Upper lobe of right lung (tissue), 1 donor: ENCODE measurements at regions not wholly inside any gene's neighbourhood (a gene's known extent, or its start where the extent isn't known, plus 50 kb on each side); places are given as distances from the start of the nearest gene placed in this dataset.

Source experiments
- ATAC-seq: fragments of 200-7000 bp; cut with Tn5 transposase; one replicate; pipeline ENCODE4 v1.9.1; 2020; ENCODE audit warnings: mild to moderate bottlenecking, moderate library complexity
- DNase-seq: peaks from one replicate; pipeline ENCODE4 v3.0.0-alpha.2; 2020
- H3K27ac ChIP-seq: fragments of 200-600 bp; one replicate; pipeline ENCODE4 v1.8.0; 2022
- H3K27me3 ChIP-seq: fragments of 200-600 bp; one replicate; pipeline ENCODE4 v1.8.0; 2022; ENCODE audit warnings: mild to moderate bottlenecking
- H3K36me3 ChIP-seq: fragments of 200-600 bp; one replicate; pipeline ENCODE4 v1.8.0; 2022
- H3K4me1 ChIP-seq: fragments of 200-600 bp; one replicate; pipeline ENCODE4 v1.8.0; 2022
- H3K4me3 ChIP-seq: fragments of 200-600 bp; one replicate; pipeline ENCODE4 v1.8.0; 2022; ENCODE audit warnings: mild to moderate bottlenecking
- H3K9me3 ChIP-seq: fragments of 200-600 bp; one replicate; pipeline ENCODE4 v1.8.0; 2022
- intact Hi-C: fragments of 100-400 bp; cut with DNase I; formaldehyde crosslinking; loops from one replicate; pipeline ENCODE4 v1.11.0; 2022
- TF ChIP-seq, protein P1 (sequence below): fragments of 200-600 bp; IDR thresholded peaks from one replicate; pipeline ENCODE4 v1.8.0; 2022; ENCODE audit warnings: antibody characterized with exemption
- donor health status: DM: no; HTN: yes; CAD: no; lungs with severe emphysema.

DNA sequence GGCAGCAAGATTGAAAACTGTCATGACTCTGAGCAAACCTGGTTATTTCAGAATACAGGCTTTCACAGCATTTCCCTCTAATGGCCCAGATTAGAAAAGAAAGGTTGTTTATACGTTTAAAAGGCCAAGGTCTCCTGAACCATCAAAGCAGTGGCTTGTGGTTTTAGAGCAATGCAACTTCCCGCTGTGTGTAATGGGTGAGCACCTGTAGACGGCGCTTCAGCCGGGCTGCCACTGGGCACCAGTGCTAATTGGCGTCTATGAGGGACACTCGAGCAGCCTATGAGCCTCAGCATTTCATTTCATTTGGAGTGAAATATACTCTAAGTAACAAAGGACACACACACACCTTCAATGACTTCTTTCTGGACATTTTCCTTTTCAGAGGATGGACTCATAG, 671.0 kb upstream of the FZD8 start:
- H3K9me3 ChIP-seq = no peaks in the 10 kb centered on the region
- ATAC-seq (no peak), DNase-seq (no peak)
- H3K27me3 ChIP-seq = no peaks in the 10 kb centered on the region
- no peaks in the 10 kb centered on the region for H3K36me3 ChIP-seq
- H3K4me3 ChIP-seq = no peak overlapping the region
- no peaks in the 10 kb centered on the region for H3K4me1 ChIP-seq
- no peak overlapping the region for H3K27ac ChIP-seq
- TF ChIP-seq, protein P1, sequence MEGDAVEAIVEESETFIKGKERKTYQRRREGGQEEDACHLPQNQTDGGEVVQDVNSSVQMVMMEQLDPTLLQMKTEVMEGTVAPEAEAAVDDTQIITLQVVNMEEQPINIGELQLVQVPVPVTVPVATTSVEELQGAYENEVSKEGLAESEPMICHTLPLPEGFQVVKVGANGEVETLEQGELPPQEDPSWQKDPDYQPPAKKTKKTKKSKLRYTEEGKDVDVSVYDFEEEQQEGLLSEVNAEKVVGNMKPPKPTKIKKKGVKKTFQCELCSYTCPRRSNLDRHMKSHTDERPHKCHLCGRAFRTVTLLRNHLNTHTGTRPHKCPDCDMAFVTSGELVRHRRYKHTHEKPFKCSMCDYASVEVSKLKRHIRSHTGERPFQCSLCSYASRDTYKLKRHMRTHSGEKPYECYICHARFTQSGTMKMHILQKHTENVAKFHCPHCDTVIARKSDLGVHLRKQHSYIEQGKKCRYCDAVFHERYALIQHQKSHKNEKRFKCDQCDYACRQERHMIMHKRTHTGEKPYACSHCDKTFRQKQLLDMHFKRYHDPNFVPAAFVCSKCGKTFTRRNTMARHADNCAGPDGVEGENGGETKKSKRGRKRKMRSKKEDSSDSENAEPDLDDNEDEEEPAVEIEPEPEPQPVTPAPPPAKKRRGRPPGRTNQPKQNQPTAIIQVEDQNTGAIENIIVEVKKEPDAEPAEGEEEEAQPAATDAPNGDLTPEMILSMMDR = no peak
- intact Hi-C loops = no loop called here

DNA sequence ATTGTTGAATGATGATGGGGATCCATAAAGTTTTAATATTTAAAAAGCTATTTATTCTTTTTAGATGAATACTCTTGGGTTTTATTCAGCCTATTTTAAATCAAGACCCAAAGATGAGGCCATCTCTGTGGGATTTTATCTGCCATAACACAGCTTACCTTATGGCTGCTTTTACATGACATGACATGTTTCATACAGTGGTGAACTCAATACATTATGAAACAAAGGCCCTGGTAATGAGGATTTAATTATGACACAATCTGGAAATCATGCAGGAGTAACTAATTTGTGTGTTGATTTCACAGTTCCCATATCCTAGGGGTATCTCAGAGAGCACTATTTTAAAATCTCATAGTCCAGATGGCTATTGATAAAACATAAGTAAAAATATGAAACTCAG, 661.8 kb upstream of the FZD8 start:
- Histone ChIP-seq H3K27ac (no peak overlapping the region), H3K9me3 (no peaks in the 10 kb centered on the region), H3K36me3 (no peaks in the 10 kb centered on the region), H3K4me3 (no peak overlapping the region), H3K4me1 (no peaks in the 10 kb centered on the region), H3K27me3 (no peaks in the 10 kb centered on the region)
- ATAC-seq = no peak
- TF ChIP-seq, protein P1 = no peak
- DNase-seq = no peak
- intact Hi-C loops = no loop called here

DNA sequence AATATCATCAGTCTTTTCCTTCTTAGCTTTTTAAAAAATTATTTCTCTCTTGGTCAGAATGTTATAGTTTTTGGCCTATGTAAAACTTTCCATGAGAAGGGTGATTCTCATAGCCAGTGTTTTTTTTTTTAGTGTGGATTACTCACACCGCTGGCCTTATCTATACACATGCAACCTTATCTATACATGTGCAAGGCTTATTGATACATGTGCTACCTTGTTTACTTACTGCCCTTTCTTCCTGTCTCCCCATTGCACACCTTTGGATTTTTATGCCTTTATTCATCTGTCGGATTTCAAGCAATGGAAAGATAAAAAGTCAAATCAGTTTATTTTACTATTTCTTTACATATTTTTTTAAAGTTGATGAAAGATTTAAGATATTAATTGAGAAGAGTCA, 660.0 kb upstream of the FZD8 start:
- DNase-seq (no peak), ATAC-seq (no peak)
- Histone ChIP-seq H3K36me3 (no peaks in the 10 kb centered on the region), H3K4me3 (no peak overlapping the region), H3K4me1 (no peaks in the 10 kb centered on the region), H3K27me3 (no peaks in the 10 kb centered on the region), H3K27ac (no peak overlapping the region), H3K9me3 (no peaks in the 10 kb centered on the region)
- intact Hi-C loops = no loop called here
- TF ChIP-seq, protein P1 = no peak

DNA sequence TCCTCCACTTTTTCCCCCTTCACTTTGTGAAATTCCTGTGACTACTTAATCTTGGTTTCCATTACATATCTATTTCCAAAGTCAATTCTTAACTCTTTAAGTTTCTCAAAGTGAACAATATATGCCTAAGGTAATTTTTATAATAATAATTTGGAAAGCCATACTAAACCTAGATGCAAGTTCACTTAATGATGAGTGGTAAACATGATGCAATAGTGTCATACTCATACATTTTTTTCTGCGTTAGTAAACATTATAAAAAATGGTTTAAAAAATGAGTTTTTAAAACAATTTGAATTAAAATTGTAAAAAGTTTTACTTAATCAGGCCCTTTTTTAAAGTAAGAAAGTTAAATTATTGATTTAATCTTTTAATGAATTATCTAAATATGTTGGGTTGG, 659.4 kb upstream of the FZD8 start:
- TF ChIP-seq, protein P1 = no peak
- H3K4me1 ChIP-seq = no peaks in the 10 kb centered on the region
- H3K36me3 ChIP-seq = no peaks in the 10 kb centered on the region
- ATAC-seq (no peak), DNase-seq (no peak)
- intact Hi-C loops = no loop called here
- no peak overlapping the region for H3K4me3 ChIP-seq
- no peaks in the 10 kb centered on the region for H3K27me3 ChIP-seq
- H3K27ac ChIP-seq = no peak overlapping the region
- no peaks in the 10 kb centered on the region for H3K9me3 ChIP-seq

DNA sequence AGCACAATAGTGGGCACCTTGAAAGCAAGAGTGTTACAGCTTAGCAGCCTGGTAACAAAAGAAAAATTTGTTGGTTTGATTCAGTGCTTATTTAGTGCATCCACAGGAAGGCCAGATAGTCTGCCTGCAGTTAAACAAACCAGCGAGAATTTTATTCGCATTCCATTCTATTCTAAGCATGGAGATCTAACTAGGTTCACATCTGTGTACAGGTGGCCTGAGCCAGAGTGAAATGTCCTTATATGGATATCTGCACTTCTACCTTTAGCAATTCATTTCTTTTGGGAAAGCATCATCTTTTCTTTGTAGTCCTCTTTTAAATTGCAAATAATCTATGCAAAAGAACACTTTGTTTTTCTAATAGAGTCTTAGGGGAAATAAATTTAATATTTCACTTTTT, 659.0 kb upstream of the FZD8 start:
- TF ChIP-seq, protein P1 = no peak
- H3K4me3 ChIP-seq = no peak overlapping the region
- H3K9me3 ChIP-seq = no peaks in the 10 kb centered on the region
- H3K27me3 ChIP-seq = no peaks in the 10 kb centered on the region
- intact Hi-C loops = no loop called here
- no peaks in the 10 kb centered on the region for H3K4me1 ChIP-seq
- no peak overlapping the region for H3K27ac ChIP-seq
- ATAC-seq (no peak), DNase-seq (no peak)
- H3K36me3 ChIP-seq = no peaks in the 10 kb centered on the region

DNA sequence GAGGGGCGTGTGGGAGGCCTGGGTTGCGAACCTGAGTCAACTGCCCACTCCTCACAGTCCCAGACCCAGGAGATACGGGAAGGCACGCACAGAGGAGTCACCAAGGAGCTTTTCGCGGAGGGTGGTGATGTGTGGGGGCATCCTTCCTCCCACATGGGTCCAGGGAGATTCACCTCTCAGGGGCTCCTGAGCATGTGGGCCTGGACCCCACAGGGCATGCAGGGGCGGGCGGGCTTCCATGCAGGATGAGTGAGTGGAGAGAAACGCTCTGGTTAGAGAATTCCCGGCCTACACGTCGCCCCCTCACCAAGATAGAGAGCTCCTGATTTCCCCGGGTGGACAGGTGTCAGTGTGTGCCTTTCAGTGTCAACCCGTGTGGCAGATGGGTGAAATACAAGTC, 641.7 kb upstream of the FZD8 start:
- intact Hi-C loops = no loop called here

More for the DNA sequence above, 641.7 kb upstream of the FZD8 start:
- Histone ChIP-seq H3K4me3 (no peak overlapping the region), H3K27ac (no peak overlapping the region), H3K9me3 (peaks cover 22% of the 10 kb centered on the region), H3K4me1 (no peaks in the 10 kb centered on the region), H3K36me3 (no peaks in the 10 kb centered on the region), H3K27me3 (no peaks in the 10 kb centered on the region)
- TF ChIP-seq, protein P1 = no peak
- DNase-seq (no peak), ATAC-seq (no peak)
